GM23338 (cell line): ENCODE measurements at regions not wholly inside any gene's neighbourhood (a gene's known extent, or its start where the extent isn't known, plus 50 kb on each side); places are given as distances from the start of the nearest gene placed in this dataset.
"Not testable (repeated sequence)": the region's sequence is repeated elsewhere in the genome, so short reads cannot be mapped to it uniquely, and the experiment has no call there.

Experiments
- ATAC-seq: fragments of 200-7000 bp; cut with Tn5 transposase; 3 replicates; pipeline ENCODE4 v1.9.1; 2020
- DNase-seq: peaks from one replicate; pipeline ENCODE4 v3.0.0-alpha.2; 2015; ENCODE audit warnings: low spot score
- H2AFZ ChIP-seq: fragments of 200-600 bp; sonication (generic); 2 replicates; pipeline ENCODE4 v1.8.0; 2016; ENCODE audit warnings: antibody characterized with exemption, mild to moderate bottlenecking, moderate library complexity
- H3F3A ChIP-seq: fragments of 200-600 bp; sonication (generic); replicated peaks from 2 replicates; pipeline ENCODE4 v1.8.0; 2017; ENCODE audit warnings: antibody characterized with exemption, mixed run types, low read depth
- H3K27ac ChIP-seq: fragments of 200-600 bp; sonication (generic); 2 replicates; pipeline ENCODE4 v1.6.1; 2016; ENCODE audit warnings: low read depth
- H3K27me3 ChIP-seq: fragments of 200-600 bp; sonication (generic); 2 replicates; pipeline ENCODE4 v1.8.0; 2016; ENCODE audit warnings: mild to moderate bottlenecking, mixed run types, moderate library complexity; ENCODE audit not compliant: insufficient read depth
- H3K36me3 ChIP-seq: fragments of 200-600 bp; sonication (generic); 2 replicates; pipeline ENCODE4 v1.8.0; 2016; ENCODE audit warnings: mild to moderate bottlenecking; ENCODE audit not compliant: insufficient read depth
- H3K4me1 ChIP-seq: fragments of 200-600 bp; sonication (generic); 2 replicates; pipeline ENCODE4 v1.8.0; 2016; ENCODE audit warnings: mild to moderate bottlenecking, moderate library complexity; ENCODE audit not compliant: insufficient read depth
- H3K4me2 ChIP-seq: fragments of 200-600 bp; sonication (generic); 2 replicates; pipeline ENCODE4 v1.7.1; 2017; ENCODE audit warnings: mixed run types
- H3K4me3 ChIP-seq: fragments of 200-600 bp; sonication (generic); 2 replicates; pipeline ENCODE4 v1.6.1; 2016; ENCODE audit warnings: mixed run types
- H3K79me2 ChIP-seq: fragments of 200-600 bp; sonication (generic); replicated peaks from 2 replicates; pipeline ENCODE4 v1.8.0; 2017; ENCODE audit warnings: mild to moderate bottlenecking; ENCODE audit not compliant: insufficient read depth
- H3K9me2 ChIP-seq: fragments of 200-600 bp; sonication (generic); 2 replicates; pipeline ENCODE4 v1.8.0; 2017; ENCODE audit not compliant: insufficient read depth
- H4K20me1 ChIP-seq: fragments of 200-600 bp; sonication (generic); replicated peaks from 2 replicates; pipeline ENCODE4 v1.8.0; 2017; ENCODE audit warnings: mild to moderate bottlenecking; ENCODE audit not compliant: insufficient read depth
- H3K27ac Mint-ChIP-seq: 2 replicates; pipeline ENCODE4 v1.8.0; 2020; ENCODE audit warnings: inconsistent platforms, mild to moderate bottlenecking, moderate library complexity, mixed read lengths
- H3K27me3 Mint-ChIP-seq: 3 replicates; pipeline ENCODE4 v1.8.0; 2022; ENCODE audit warnings: low read depth, mild to moderate bottlenecking, moderate library complexity, mixed read lengths, inconsistent platforms; ENCODE audit not compliant: insufficient read depth, poor library complexity
- H3K36me3 Mint-ChIP-seq: 3 replicates; pipeline ENCODE4 v1.8.0; 2021; ENCODE audit warnings: low read depth, mild to moderate bottlenecking, inconsistent platforms, moderate library complexity, mixed read lengths
- H3K4me1 Mint-ChIP-seq: 3 replicates; pipeline ENCODE4 v1.8.0; 2020; ENCODE audit warnings: mild to moderate bottlenecking, inconsistent platforms, mixed read lengths
- H3K4me3 Mint-ChIP-seq: 3 replicates; pipeline ENCODE4 v1.8.0; 2021; ENCODE audit warnings: moderate library complexity, mild to moderate bottlenecking, inconsistent platforms, mixed read lengths
- H3K9me3 Mint-ChIP-seq: 3 replicates; pipeline ENCODE4 v1.8.0; 2020; ENCODE audit warnings: moderate library complexity, mild to moderate bottlenecking, inconsistent platforms, mixed read lengths
- CTCF ChIP-seq, 2 experiments: fragments of 200-600 bp in 1 of 2; sonication (generic) in 1 of 2; conservative IDR thresholded peaks; 2 replicates each; pipeline versions ENCODE4 v1.5.1 to v1.6.1; 2016 to 2017; ENCODE audit warnings: antibody characterized with exemption in 2 of 2, low read depth in 2 of 2, mild to moderate bottlenecking in 2 of 2, moderate library complexity in 1 of 2
- EZH2 ChIP-seq: fragments of 200-600 bp; sonication (generic); IDR thresholded peaks from one replicate; pipeline ENCODE4 v1.8.0; 2017; ENCODE audit warnings: antibody characterized with exemption, mild to moderate bottlenecking, low read depth; ENCODE audit not compliant: unreplicated experiment
- NANOG ChIP-seq: IDR thresholded peaks from 2 replicates; pipeline ENCODE4 v1.6.1; 2016; ENCODE audit warnings: antibody characterized with exemption, borderline replicate concordance
- POLR2AphosphoS5 ChIP-seq: IDR thresholded peaks from 2 replicates; pipeline ENCODE4 v1.6.1; 2016; ENCODE audit warnings: antibody characterized with exemption, low read depth
- STAT1 ChIP-seq: IDR thresholded peaks from one replicate; pipeline ENCODE4 v1.6.1; 2016; ENCODE audit warnings: antibody characterized with exemption; ENCODE audit not compliant: unreplicated experiment
- ZNF462 ChIP-seq: fragments of 250-450 bp; sonication (Bioruptor Pico); IDR thresholded peaks from 2 replicates; pipeline ENCODE4 v1.5.0; 2020; ENCODE audit warnings: mild to moderate bottlenecking, moderate library complexity

GRCh38 chr12:131343436-131343835 lies 367.5 kb upstream of the SFSWAP start:
- peaks cover 23% of the 10 kb centered on the region for H3K4me1 Mint-ChIP-seq
- DNase-seq, H3K27ac ChIP-seq, H2AFZ ChIP-seq, H3K27me3 ChIP-seq, H3K4me2 ChIP-seq, H3K9me3 Mint-ChIP-seq, ATAC-seq, H3K4me3 ChIP-seq, H3K36me3 Mint-ChIP-seq, H3K9me2 ChIP-seq, H4K20me1 ChIP-seq, H3K4me3 Mint-ChIP-seq, H3K27ac Mint-ChIP-seq, H3K36me3 ChIP-seq, H3K79me2 ChIP-seq, H3F3A ChIP-seq: not testable (repeated sequence)
- H3K27me3 Mint-ChIP-seq = peaks cover 10% of the 10 kb centered on the region
- peaks cover 16% of the 10 kb centered on the region; the same call in 1 of the 2 replicates for H3K4me1 ChIP-seq

GRCh38 chr12:131344715-131345520 lies 366.0 kb upstream of the SFSWAP start:
- H4K20me1 ChIP-seq, H3K9me3 Mint-ChIP-seq, H3K4me3 ChIP-seq, DNase-seq, H3K4me2 ChIP-seq, H3K36me3 ChIP-seq, H3K27ac Mint-ChIP-seq, H3K36me3 Mint-ChIP-seq, ATAC-seq, H2AFZ ChIP-seq, H3K27me3 ChIP-seq, H3K4me3 Mint-ChIP-seq, H3F3A ChIP-seq, H3K79me2 ChIP-seq, H3K9me2 ChIP-seq, H3K27ac ChIP-seq: not testable (repeated sequence)
- peaks cover 22% of the 10 kb centered on the region; the same call in 1 of the 2 replicates for H3K4me1 ChIP-seq
- Mint-ChIP-seq H3K27me3 (peaks cover 11% of the 10 kb centered on the region), H3K4me1 (peaks cover 34% of the 10 kb centered on the region)

- H2AFZ ChIP-seq = no peak overlapping the region
- no peaks in the 10 kb centered on the region for H3K9me2 ChIP-seq
- ATAC-seq = no peak
- no peak overlapping the region for H3K4me3 Mint-ChIP-seq
- no peaks in the 10 kb centered on the region for H3K27me3 ChIP-seq
- H3K27ac Mint-ChIP-seq = no peak overlapping the region
- H3K4me1 ChIP-seq = peaks cover 22% of the 10 kb centered on the region; the same call in 1 of the 2 replicates
- H3K4me1 Mint-ChIP-seq = peaks cover 29% of the 10 kb centered on the region
- H3K9me3 Mint-ChIP-seq = peaks cover 6% of the 10 kb centered on the region
- DNase-seq = no peak
- H3K36me3 Mint-ChIP-seq = peaks cover 4% of the 10 kb centered on the region; the same call in 2 of the 3 replicates
- peaks cover 6% of the 10 kb centered on the region for H3F3A ChIP-seq
- no peak overlapping the region for H3K27ac ChIP-seq
- H4K20me1 ChIP-seq = no peaks in the 10 kb centered on the region
- H3K36me3 ChIP-seq = no peaks in the 10 kb centered on the region
- H3K27me3 Mint-ChIP-seq = peaks cover 8% of the 10 kb centered on the region
- no peak overlapping the region for H3K4me2 ChIP-seq
- no peak overlapping the region for H3K4me3 ChIP-seq
- H3K79me2 ChIP-seq = no peaks in the 10 kb centered on the region
- TF ChIP-seq STAT1 (no peak), NANOG (no peak), POLR2AphosphoS5 (no peak), ZNF462 (no peak), EZH2 (no peak), CTCF (conservative IDR thresholded peaks at IDR 0.05; ENCODE audit: low read depth in 2 of 2) (no peak)
Measured at GRCh38 chr12:131345521-131346436, 365.1 kb upstream of the SFSWAP start.
